Stimulated activated CD8-positive, alpha-beta memory T cell treated with anti-CD3 and anti-CD28 coated beads, Interleukin-15, amount 100 ng/mL, for 1 hour (primary cell): ENCODE measurements at regions not wholly inside any gene's neighbourhood (a gene's known extent, or its start where the extent isn't known, plus 50 kb on each side); places are given as distances from the start of the nearest gene placed in this dataset.

Experiments
- DNase-seq: peaks from one replicate; pipeline ENCODE4 v3.0.0-alpha.2; 2020; ENCODE audit warnings: low read depth

GRCh38 chr17:36756695-36757094 is 155.3 kb downstream of the MRM1 start:
- DNase-seq = no peak

- DNase-seq = no peak
These were observed 159.0 kb downstream of the MRM1 start for GRCh38 chr17:36760425-36760824.

- no peak for DNase-seq
These were observed 160.0 kb downstream of the MRM1 start for GRCh38 chr17:36761203-36761950.

- DNase-seq = no peak
These were observed 164.2 kb downstream of the MRM1 start for GRCh38 chr17:36765436-36766043.

GRCh38 chr17:36768394-36768793 is 167.0 kb downstream of the MRM1 start:
- DNase-seq = no peak

- DNase-seq = no peak
These were observed 164.2 kb upstream of the LHX1 start for GRCh38 chr17:36773039-36773438.

GRCh38 chr17:36777118-36777517 is 160.2 kb upstream of the LHX1 start:
- DNase-seq = no peak

GRCh38 chr17:36778448-36778847 is 158.8 kb upstream of the LHX1 start:
- no peak for DNase-seq

GRCh38 chr17:36779550-36779949 is 157.7 kb upstream of the LHX1 start:
- no peak for DNase-seq

- DNase-seq = no peak
These were observed 152.6 kb upstream of the LHX1 start for GRCh38 chr17:36784633-36785032.

GRCh38 chr17:36786867-36787266 is 150.4 kb upstream of the LHX1 start:
- DNase-seq = no peak

GRCh38 chr17:36791150-36791941 is 145.9 kb upstream of the LHX1 start:
- no peak for DNase-seq

GRCh38 chr17:36791942-36792475 is 145.3 kb upstream of the LHX1 start:
- DNase-seq = no peak

GRCh38 chr17:36792849-36793248 is 144.4 kb upstream of the LHX1 start:
- DNase-seq = no peak

- DNase-seq = no peak
These were observed 143.3 kb upstream of the LHX1 start for GRCh38 chr17:36793976-36794375.

- DNase-seq = no peak
These were observed 129.6 kb upstream of the LHX1 start for GRCh38 chr17:36807496-36808179.

GRCh38 chr17:36808180-36808661 is 129.1 kb upstream of the LHX1 start:
- no peak for DNase-seq

GRCh38 chr17:36812762-36813161 is 124.5 kb upstream of the LHX1 start:
- no peak for DNase-seq

GRCh38 chr17:36813357-36813756 is 123.9 kb upstream of the LHX1 start:
- DNase-seq = no peak

- no peak for DNase-seq
These were observed 123.2 kb upstream of the LHX1 start for GRCh38 chr17:36813957-36814563.

- DNase-seq = no peak
These were observed 122.3 kb upstream of the LHX1 start for GRCh38 chr17:36814958-36815357.
